Esophagus muscularis mucosa (tissue), 3 donors: ENCODE measurements at regions not wholly inside any gene's neighbourhood (a gene's known extent, or its start where the extent isn't known, plus 50 kb on each side); places are given as distances from the start of the nearest gene placed in this dataset.
"Not testable (repeated sequence)": the region's sequence is repeated elsewhere in the genome, so short reads cannot be mapped to it uniquely, and the experiment has no call there.

Source experiments
- CTCF ChIP-seq, 3 experiments: fragments of 200-600 bp in 2 of 3; fragments of 450-650 bp in 1 of 3; sonication (generic) in 2 of 3; IDR thresholded peaks; one replicate each; pipeline ENCODE4 v1.5.1; 2017 to 2019; ENCODE audit warnings: antibody characterized with exemption in 3 of 3, mild to moderate bottlenecking in 2 of 3, moderate library complexity in 1 of 3
- POLR2AphosphoS5 ChIP-seq, 2 donors: sonication (generic); formaldehyde crosslinking; IDR thresholded peaks; one replicate each; pipeline ENCODE4 v1.6.1; 2017; ENCODE audit warnings: antibody characterized with exemption in 2 of 2

GRCh38 chr16:22611128-22611527 is 100.4 kb downstream of the NPIPB5 start:
- TF ChIP-seq CTCF, POLR2AphosphoS5 (IDR thresholded peaks at IDR 0.05): not testable (repeated sequence)
